SK-N-MC (cell line): ENCODE measurements at regions not wholly inside any gene's neighbourhood (a gene's known extent, or its start where the extent isn't known, plus 50 kb on each side); places are given as distances from the start of the nearest gene placed in this dataset.

ENCODE experiments used
- EZH2 ChIP-seq: fragments of 200-600 bp; sonication (generic); IDR thresholded peaks from one replicate; pipeline ENCODE4 v1.6.1; 2017; ENCODE audit warnings: antibody characterized with exemption
- FOXP2 ChIP-seq: optimal IDR thresholded peaks from 2 replicates; pipeline ENCODE3; 2011; ENCODE audit warnings: mild to moderate bottlenecking, moderate library complexity; ENCODE audit not compliant: insufficient read depth; ENCODE audit errors: extremely low read length, control extremely low read depth
- POLR2AphosphoS5 ChIP-seq: IDR thresholded peaks from 2 replicates; pipeline ENCODE4 v1.6.1; 2012; ENCODE audit warnings: mild to moderate bottlenecking, low read depth, low read length, borderline replicate concordance

DNA sequence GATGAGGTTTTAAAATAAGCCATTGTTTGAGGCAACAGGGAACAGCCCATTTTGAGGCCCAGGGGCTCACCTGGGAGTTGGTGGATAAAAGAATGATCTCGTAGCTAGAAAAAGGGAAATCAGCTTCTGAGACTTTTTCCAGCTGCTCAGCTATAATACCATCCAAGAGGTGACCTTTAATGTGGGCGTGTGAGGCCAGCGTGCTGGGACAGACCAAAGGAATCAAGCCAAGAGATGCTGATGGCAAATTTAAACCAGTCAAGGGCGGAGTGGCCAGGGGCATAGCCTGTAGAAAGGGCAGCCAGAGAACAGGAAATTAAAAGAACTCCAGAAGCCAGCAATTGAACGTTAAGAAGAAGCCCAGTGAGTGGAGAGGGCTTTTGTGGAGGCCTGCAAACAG lies 132.6 kb downstream of the IER5 start:
- TF ChIP-seq POLR2AphosphoS5, result no peak
- TF ChIP-seq EZH2, result no peak
- TF ChIP-seq FOXP2, result no peak
